ENCODE measurements at regions not wholly inside any gene's neighbourhood (a gene's known extent, or its start where the extent isn't known, plus 50 kb on each side); places are given as distances from the start of the nearest gene placed in this dataset.
A peak's percentile ranks its signal among the peaks of the same experiment; 100 is the strongest.
"Not testable (repeated sequence)": the region's sequence is repeated elsewhere in the genome, so short reads cannot be mapped to it uniquely, and the experiment has no call there.

DNA sequence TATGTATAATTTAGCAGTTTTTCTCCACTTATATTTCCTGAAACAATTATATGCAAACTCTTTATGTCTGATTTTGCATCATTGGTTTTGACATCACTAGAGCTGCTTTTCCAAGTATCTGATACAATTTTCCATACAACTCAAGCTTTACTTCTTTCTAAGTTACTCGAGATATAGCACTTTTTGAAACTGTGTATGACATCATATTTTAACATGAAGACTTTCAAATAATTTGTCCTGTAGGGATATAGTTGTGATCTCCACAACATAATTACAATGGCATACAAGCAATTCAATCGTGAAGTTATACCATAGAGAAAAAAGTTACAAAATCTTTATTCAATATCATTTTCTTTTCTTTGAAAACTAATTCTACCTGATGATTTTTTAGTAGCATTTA lies 173.0 kb downstream of the LEPR start:
- no peak for DNase-seq

DNA sequence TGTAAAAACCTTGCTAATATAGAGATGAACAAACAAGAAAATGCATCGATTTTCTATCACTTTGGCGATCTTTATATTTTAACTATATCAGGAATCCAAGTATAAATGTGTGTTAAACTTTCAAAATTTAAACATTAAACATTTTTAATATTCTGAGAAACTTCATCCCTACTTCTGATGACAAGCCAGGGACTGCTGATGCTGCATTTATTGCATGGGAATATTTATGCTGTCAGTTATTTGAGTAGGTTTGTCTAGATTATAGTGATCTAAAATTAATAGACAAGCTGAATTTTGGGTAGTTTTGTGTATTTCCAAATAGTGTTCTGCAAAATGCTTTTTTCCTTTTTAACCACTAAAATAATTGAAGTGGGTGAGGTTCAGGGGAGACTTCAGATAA lies 175.3 kb downstream of the LEPR start:
- DNase-seq: no peak

DNA sequence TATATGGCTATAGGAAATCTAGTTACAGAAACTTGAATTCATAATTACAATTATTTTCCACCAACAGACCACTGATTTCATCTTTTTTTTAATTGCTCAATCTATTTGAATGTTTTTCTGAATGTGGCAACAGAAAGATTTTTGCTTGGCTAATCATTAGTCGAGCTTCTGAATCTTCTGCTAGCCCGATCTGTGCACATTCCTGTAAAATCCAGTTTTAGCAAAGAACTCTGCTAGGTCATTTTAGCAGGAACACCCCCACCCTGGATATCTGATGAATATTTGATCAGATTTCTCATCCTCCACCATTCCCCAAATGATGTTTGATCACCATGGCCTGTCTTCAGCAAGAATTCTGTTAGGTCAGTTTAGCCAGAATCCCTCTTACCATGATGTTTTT lies 176.3 kb downstream of the LEPR start:
- DNase-seq: no peak

DNA sequence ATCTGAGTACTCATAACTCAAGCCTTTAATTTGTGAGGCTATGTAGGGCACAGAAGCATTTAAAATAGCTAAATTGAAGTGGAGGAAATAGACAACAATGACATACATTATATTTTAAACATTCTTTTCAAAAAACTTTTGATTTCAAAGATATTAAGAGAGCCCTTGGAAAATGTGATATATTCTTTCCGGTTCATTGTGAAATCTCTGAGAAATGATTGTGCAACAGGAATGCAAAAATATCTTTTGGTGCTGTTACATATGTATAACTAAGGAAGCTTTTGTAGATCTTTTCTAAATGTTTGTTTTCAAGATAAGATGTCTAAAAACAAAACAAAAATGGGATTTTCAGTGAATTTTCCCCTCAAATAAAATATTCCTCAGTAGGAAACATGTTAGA lies 185.2 kb downstream of the LEPR start:
- DNase-seq: peak; percentile 52

DNA sequence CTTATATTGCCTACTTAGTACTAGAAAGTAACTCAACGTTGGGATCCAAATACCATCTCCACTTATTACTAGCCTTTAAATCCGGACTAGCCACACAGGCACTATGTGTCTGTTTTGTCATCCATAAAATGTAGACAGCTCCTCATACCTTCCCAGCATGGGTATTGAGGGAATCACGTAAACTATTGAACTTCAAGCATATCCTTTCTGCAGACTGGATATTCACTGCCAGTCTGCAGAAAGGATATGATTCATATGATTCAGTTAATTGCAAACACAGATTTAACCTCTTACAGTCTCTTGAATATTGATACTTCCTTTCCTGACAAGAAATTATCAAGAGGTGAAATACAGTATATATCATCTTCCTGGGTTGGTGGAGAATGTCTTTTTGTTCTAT lies 186.0 kb downstream of the LEPR start:
- DNase-seq: no peak

DNA sequence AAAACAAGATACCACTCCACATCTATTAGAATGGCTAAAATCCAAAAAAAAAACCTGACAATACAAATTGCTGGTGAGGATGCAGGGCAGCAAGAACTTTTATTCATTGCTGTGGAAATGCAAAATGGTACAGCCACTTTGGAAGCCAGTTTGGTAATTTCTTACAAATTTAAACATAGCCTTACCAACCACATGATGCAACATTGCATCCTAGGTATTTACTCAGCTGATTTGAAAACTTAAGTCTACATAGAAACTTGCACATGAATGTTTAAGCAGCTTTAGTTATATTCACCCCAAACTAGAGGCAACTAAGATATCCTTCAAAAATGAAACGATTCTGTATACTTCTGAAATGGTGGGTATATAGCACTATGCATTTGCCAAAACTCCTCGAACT lies 178.8 kb upstream of the PDE4B start:
- no peak for DNase-seq

DNA sequence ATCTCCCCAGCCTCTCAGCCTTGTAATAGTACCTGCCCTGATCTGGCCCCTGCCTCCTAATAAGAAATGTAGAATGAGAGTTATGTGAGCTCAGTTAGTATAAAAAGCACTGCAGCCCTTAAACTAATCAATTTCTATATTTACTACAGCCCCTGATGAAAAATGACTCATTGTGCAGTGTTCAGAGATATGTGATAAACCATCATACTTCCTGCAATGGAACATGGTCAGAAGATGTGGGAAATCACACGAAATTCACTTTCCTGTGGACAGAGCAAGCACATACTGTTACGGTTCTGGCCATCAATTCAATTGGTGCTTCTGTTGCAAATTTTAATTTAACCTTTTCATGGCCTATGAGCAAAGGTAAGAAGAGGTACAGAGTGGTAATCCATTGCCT lies 176.8 kb upstream of the PDE4B start:
- DNase-seq: no peak

DNA sequence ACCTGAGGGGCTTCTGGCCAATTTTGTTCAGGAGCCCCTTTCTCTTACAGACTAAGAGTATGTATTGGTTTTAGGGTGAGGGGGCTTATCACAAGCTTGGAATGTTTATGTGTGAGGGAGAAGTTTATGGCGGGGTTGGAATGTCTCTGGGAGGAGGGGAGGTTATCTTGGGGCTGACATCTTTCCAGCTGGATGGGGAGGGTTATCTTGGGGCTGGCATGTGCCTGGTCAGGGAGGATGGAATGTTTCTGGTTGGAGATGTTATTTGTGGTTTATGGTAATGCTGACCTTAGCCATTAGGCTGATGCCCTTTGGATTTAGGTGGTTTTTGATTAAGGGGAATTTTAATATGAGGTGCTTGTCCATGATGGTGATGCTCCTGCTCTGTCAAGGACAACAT lies 171.0 kb upstream of the PDE4B start:
- not testable (repeated sequence) for DNase-seq

DNA sequence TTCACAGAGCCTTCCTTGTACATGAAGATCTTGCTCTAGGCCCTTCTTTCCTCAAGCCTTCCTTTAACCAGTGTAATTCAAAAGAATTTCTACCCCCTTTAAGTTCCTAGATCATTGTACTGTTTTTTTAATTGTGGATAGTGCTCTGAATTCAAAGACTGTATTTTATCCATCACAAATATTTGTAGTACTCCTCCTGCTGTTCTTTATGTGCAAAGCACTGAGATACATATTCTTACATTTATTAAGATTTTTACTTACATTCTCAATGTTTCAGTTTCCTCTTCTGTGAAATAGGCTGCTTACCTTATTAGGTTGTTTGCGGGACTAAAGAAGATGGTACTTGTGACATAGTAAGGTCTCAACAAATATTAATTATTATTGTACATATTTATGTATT lies 168.8 kb upstream of the PDE4B start:
- DNase-seq: no peak

DNA sequence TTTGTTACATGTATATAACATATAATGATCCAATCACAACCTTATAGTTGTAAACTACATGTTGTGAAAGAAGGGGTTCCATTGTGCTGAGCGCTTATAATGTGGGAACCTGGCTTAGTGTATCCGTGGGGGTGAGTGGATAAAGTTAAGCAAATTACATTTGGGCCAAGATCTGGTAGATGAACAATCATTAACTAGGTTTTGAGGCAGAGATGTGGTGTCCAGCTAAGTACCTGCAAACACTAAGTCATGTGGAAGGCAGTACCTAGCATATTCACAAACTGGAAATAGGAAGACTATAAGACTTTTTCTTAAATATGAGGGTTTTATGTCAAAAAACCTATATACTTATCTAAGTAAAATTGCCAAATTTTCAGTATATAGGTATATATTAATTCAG lies 167.2 kb upstream of the PDE4B start:
- no peak for DNase-seq

DNA sequence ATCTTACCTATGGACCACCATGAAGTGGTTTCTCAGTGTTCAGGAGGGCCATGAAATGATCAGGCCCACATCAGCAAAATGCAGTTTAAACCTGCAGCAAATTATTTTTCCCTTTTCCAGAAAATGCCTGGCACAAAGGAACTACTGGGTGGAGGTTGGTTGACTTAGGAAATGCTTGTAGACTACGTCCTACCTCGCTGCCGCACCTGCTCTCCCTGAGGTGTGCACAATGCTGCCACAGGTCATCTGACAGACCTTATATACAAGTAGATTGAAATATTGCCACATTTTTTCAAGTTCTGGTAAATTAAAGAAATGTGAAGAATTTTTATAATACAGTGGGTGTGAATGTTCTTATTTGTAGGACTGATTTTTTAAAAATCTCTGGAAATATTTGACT lies 166.7 kb upstream of the PDE4B start:
- no peak for DNase-seq

DNA sequence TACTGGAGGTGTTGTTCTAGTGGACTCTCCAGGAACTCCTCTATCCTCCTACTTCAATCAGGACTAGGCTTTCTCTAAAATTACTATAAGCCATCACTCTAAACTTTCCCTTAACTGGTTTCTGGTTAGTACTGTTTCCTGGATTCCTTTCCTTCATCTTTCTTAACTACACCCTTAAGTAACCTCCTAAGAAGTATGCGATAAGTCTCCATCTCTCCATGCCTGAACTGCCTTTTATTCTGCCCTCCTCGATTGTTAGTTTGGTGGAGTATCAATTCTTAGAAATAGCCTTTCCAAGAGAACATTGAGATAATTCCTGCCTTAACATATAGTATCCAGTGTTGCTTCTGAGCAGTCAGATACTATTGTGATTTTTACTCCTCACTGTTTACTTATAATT lies 162.9 kb upstream of the PDE4B start:
- DNase-seq: no peak

DNA sequence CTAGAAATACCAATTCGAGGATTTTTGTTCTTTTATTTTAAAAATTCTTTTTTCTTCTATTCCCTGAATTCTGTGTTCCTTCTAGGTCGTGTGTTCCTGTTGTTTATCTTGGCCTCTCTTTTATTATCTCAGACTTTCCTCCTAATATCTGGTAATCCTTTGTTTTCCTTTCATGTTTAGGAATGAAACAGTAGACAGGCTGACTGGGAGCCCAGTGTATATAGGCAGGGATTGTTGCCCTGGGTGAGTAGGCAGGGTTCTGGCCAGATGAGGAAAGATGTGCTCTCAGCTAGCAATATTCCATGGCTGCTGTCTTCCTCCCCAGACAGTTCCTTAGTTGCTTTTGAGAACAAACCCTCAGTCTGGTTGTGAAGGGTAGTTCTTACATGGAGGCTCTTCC lies 161.8 kb upstream of the PDE4B start:
- DNase-seq: no peak

DNA sequence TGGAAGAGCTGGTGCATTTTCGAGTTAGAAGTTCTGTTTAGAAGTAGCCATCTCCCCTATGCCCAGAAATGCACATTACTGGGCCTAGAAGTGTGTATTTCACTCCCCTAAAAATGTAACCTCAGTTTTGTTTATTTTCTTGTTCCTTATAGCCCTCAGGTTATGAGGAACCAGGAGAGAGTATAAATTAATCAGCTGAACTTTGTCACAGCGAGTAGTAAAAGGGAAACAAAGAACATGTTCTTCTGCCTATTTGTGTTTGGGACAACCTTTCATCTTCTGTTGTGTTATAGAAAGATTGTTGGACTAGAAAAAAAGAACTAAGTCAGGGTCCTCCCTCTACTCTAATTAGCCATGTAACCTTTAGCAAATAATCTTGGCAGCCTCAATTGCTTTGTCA lies 160.5 kb upstream of the PDE4B start:
- no peak for DNase-seq

DNA sequence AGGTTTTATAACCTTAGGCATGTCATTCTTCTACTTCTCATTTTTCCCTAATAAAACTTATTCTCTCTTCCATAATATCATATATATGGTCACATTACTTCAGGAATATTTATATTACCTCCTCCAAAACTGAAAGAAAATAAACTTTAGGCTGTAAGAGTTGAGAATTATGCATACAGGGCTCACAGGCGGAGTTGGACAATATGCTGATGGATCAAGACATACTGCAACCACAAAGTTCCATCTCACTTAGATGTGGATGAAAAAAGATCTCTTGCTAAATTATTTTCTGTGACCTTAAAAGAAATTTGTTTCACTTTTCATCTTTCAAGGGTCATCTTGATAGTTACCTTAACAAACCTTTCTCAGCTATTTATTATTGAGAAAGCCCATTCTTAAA lies 152.6 kb upstream of the PDE4B start:
- no peak for DNase-seq

DNA sequence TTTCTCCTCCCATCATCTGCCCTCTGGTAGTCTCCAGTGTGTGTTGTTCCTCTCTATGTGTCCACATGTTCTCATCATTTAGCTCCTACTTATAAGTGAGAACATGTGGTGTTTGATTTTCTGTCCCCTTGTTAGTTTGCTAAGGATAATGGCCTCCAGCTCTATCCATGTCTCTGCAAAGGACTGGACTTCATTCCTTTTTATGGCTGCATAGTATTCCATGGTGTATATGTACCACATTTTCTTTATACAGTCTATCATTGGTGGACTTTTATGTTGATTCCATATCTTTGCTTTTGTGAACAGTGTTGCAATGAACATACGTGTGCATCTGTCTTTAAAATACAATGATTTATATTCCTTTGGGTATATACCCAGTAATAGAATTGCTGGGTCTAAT lies 143.5 kb upstream of the PDE4B start:
- not testable (repeated sequence) for DNase-seq

DNA sequence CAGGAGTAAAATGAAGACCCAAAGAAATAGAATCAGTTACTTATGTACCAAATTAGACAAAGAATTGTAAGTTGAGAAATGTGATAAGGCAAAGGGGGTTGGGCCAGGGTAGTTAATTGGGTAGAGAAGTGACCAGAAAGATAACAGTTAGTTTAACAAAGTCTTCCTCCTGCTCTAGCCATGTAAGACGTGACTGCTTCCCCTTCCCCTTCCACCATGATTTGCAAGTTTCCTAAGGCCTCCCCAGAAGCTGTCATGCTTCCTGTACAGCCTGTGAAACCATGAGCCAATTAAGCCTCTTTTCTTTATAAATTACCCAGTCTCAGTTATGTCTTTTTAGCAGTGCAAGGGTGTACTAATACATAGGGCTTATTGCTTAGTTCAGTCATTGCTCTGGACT lies 142.0 kb upstream of the PDE4B start:
- DNase-seq: peak; percentile 1

DNA sequence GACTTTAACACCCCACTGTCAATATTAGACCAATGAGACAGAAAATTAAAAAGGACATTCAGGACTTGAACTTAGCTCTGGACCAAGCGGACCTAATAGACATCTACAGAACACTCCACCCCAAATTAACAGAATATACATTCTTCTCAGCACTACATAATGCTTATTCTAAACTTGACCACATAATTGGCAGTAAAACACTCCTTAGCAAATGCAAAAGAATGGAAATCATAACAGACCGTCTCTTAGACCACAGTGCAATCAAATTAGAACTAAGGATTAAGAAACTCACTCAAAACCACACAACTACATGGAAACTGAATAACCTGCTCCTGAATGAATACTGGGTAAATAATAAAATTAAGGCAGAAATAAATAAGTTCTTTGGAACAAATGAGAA lies 138.2 kb upstream of the PDE4B start:
- not testable (repeated sequence) for DNase-seq

DNA sequence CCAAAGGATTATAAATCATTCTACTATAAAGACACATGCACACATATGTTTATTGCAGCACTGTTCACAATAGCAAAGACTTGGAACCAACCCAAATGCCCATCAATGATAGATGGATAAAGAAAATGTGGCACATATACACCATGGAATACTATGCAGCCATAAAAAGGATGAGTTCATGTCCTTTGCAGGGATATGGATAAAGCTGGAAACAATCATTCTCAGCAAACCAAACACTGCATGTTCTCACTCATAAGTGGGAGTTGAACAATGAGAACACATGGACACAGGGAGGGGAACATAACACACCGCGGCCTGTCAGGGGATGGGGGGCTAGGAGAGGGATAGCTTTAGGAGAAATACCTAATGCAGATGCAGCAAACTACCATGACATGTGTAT lies 135.1 kb upstream of the PDE4B start:
- DNase-seq: not testable (repeated sequence)

DNA sequence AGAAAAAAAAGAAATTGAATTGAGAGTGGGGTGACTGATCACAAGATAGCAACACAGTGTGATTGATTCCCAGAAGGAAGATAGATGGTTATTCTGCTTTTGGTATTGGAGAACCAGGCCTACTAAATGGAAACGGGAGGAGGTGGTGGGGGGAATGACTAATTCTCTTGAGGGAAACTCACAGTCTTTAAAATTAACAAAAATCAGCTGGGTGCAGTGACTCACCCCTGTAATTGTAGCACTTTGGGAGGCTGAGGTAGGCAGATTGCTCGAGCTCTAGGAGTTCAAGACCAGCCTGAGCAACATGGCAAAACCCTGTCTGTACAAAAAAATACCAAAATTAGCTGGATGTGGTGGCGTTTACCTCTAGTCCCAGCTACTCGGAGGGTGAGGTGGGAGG lies 134.6 kb upstream of the PDE4B start:
- no peak for DNase-seq

DNA sequence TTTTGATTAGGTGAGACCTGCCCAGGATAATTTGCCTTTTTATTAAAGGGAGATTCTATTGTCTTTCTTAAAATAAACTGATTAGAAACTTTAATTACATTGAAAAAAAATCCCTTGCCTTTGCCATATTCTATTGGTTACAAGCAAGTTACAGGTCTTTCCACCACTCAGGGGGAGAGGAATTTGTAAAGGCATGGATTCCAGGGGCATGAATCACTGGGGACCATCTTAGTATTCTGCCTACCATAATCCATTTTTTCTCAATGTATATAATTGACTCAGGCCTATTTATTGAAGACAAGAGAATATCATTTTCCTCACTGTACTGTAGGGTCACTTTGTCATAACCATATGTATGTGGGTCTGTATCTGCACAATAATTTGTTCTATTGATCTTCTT lies 124.3 kb upstream of the PDE4B start:
- no peak for DNase-seq

DNA sequence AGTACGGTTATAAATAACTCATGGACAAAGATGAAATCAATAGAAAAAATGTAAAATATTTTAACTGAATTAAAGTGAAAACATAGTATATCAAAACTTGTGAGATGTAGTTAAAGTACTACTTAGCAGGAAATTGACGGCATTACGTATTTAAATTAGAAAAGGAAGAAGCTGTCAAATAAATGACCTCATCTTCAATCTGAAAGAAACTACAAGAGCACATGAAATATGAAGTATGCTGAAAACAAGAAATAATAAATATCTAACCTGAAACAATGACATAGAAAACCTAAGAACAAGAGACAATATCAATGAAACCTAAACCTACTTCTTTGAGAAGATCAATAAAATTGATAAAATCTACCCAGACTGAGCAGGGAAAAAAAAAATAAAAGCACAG lies 122.2 kb upstream of the PDE4B start:
- no peak for DNase-seq

DNA sequence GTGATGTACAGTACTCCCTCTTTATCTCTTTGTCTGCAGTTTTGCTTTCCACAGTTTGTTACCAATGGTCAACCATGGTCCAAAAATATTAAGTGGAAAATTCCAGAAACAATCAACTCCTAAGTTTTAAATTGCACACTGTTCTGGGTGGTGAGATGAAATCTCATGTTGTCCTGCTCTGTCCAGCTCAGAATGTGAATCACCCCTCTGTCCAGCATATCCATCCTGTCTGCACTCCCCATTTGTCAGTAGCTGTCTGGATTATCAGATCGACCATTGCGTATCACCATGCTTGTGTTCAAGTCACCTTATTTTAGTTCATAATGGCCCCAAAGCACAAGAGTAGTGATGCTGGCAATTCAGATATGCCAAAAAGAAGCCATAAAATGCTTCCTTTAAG lies 118.2 kb upstream of the PDE4B start:
- DNase-seq: no peak

DNA sequence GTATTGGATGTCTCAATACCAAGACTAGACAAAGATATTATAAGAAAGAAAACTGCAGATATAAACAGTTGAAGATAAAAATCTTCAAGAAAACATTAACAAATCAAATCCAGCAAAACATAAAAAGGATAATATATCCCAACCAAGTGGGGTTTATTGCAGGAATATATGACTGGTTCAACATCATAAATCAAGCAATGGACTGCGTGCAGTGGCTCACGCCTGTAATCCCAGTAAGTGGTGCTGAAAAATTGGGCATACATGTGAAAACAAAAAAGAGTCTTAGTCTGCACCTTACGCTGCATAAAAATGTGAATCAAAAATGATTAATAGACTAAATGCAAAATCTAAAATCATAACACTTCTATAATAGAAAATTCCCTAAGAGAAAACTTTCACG lies 112.9 kb upstream of the PDE4B start:
- DNase-seq: no peak

DNA sequence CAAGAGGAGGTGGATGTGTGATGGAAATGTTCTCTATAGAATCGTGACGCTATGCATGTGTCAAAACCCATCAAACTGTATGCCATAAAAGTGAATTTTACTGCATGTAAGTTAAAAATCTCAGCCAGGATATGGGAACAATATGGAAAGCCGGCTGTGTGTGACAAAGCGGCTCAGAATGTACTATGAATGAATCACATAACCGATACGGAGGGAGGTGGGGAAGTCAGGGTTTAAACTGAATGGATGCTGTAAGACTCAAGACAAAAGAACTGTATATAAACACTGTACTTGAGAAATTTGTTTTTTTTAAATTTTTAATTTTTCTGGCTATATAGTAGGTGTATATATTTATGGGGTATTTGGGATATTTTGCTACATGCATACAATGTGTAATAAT lies 111.6 kb upstream of the PDE4B start:
- DNase-seq: no peak

DNA sequence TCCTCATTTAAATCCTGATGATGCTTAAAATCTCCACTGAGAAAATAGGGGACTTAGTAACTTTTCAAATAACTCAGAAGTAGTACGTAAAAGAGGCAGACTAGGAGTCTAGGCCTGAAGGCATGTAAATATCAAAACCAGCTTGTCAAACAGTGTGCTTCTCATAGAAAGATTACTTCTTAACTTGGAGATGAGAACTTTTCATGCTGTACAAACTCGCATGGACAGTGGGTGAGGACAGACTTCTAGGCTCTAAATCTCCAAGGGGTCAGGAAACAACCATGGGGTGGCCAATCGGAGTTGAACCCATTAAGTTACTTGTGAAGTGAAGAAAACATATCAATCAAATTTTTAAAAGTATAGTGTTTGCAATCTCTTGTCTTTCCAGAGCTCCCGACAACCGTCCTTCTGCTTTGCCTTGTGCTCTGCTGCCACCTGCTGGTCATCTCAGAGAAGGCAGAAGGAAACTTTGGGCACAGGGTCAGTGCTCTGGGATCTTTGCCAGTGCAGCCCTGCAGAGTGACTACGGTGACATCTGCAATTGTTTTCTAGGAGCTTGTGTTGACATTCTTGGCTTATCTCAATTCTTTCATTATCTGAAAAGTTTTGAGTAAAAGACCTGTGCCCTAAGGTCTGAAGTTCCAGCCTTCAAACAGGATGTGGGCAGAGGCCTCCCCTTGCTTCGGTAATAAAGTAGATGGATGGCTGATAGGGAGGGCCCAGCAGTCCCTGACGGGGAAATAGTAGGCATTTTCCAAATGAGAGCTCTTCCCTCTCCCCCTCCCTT lies 105.1 kb upstream of the PDE4B start:
- DNase-seq: peak; percentile 55

Data from inflammatory macrophage treated with lipopolysaccharide for 4 hours (primary cell).